BE2C (cell line): ENCODE measurements at regions not wholly inside any gene's neighbourhood (a gene's known extent, or its start where the extent isn't known, plus 50 kb on each side); places are given as distances from the start of the nearest gene placed in this dataset.

Source experiments
- DNase-seq: peaks from one replicate; pipeline ENCODE4 v3.0.0-alpha.2; 2020
- H3K27me3 ChIP-seq: fragments of 250-450 bp; sonication (Bioruptor Pico); 2 replicates; pipeline ENCODE4 v1.5.1; 2020; ENCODE audit warnings: mild to moderate bottlenecking
- H3K36me3 ChIP-seq: fragments of 250-450 bp; sonication (Bioruptor Pico); 2 replicates; pipeline ENCODE4 v1.5.1; 2020; ENCODE audit warnings: mild to moderate bottlenecking
- H3K4me1 ChIP-seq: fragments of 250-450 bp; sonication (Bioruptor Pico); 2 replicates; pipeline ENCODE4 v1.5.1; 2020
- H3K4me3 ChIP-seq: 2 replicates; pipeline ENCODE4 v1.5.1; 2011; ENCODE audit warnings: low read depth, low read length
- H3K9me3 ChIP-seq: fragments of 250-450 bp; sonication (Bioruptor Pico); 2 replicates; pipeline ENCODE4 v1.5.1; 2020
- CTCF ChIP-seq: IDR thresholded peaks from 2 replicates; pipeline ENCODE4 v1.5.1; 2012; ENCODE audit warnings: mild to moderate bottlenecking, low read depth, low read length

DNA sequence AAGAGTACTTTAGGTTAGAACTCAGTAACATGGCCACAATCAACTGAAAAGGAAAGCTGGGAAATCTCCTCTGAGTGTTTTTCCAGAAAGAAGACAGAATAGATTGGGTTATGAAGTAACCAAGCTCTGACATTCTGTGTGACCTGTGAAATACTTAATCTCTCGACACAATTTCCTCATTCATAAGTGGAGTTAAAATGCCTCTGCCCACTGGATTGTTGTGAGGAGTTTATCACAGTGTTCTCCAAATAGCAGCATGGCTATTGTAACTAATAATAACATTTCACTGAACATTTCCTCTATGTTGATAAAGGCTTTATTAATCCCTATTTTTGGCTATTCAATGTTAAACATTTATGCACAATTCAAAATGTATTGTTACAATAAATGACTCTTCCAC lies 311.0 kb downstream of the GABRB2 start:
- no peak for TF ChIP-seq CTCF
- no peak for DNase-seq
- Histone ChIP-seq H3K9me3 (no peaks in the 10 kb centered on the region), H3K27me3 (no peaks in the 10 kb centered on the region), H3K4me1 (no peaks in the 10 kb centered on the region), H3K4me3 (no peak overlapping the region), H3K36me3 (no peaks in the 10 kb centered on the region)

DNA sequence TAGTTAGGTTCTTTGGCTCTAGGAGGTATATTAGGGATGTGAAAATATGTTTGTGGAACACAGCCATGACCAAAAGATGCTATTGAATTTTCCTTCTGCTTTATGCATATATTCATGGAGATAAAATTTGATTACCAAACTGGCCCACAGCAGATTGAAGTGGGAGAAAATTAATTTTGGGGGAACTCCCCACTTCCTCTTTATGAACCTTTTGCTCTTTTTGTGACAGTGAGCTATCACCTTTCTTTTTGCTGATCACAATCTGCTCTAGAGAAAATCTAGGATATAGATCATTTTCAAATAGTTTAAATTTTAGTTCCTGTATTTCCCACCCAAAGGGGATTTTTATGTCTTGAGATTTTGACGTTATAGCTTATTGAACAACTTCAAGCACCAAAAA lies 313.0 kb downstream of the GABRB2 start:
- H3K4me1 ChIP-seq: no peaks in the 10 kb centered on the region
- no peak overlapping the region for H3K4me3 ChIP-seq
- no peak for TF ChIP-seq CTCF
- no peaks in the 10 kb centered on the region for H3K27me3 ChIP-seq
- no peak for DNase-seq
- no peaks in the 10 kb centered on the region for H3K9me3 ChIP-seq
- no peaks in the 10 kb centered on the region for H3K36me3 ChIP-seq

GRCh38 chr5:161230221-161230620 lies 316.3 kb downstream of the GABRB2 start:
- H3K9me3 ChIP-seq: no peaks in the 10 kb centered on the region
- H3K27me3 ChIP-seq: no peaks in the 10 kb centered on the region
- no peaks in the 10 kb centered on the region for H3K36me3 ChIP-seq
- no peaks in the 10 kb centered on the region for H3K4me1 ChIP-seq
- no peak for TF ChIP-seq CTCF
- H3K4me3 ChIP-seq: no peak overlapping the region
- DNase-seq: no peak

DNA sequence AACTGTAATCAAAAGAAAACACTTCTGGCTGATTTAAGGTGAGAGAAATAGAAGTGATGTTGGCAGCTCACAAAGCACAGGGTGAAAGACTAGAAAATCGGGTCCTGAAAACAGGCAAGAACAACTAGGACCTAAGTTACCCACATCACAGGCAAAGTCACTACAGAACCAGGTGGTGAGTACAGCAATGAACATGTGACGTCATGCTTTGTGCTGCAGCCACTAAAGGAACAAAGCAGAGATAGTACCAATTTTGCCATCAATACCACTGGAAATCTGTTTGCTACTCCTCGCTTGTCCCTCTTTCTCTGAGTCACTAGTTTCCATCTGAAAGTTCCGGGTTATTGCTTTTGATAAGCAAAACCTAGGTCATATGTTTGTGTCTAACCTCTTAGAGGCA lies 326.7 kb downstream of the GABRB2 start:
- Histone ChIP-seq H3K9me3 (no peaks in the 10 kb centered on the region), H3K4me3 (no peak overlapping the region), H3K27me3 (no peaks in the 10 kb centered on the region), H3K4me1 (no peaks in the 10 kb centered on the region), H3K36me3 (no peaks in the 10 kb centered on the region)
- no peak for TF ChIP-seq CTCF
- DNase-seq: no peak

DNA sequence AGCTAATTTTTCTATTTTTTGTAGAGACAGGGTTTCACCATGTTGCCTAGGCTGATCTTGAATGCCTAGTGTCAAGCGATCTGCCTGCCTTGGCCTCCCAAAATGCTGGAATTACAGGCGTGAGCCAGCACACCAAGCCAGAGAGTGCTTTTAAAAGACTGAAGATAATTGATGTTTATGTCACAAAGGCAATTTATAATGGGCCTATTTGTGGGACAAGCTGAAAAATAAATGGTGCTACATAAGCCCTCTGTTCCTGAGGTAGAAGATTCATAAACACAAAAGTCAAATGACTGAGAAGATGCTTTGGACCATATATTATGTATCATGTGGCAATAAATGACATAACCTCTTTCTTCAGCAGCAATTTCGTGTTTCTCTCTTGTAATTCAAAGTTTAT lies 329.6 kb downstream of the GABRB2 start:
- Histone ChIP-seq H3K9me3 (no peaks in the 10 kb centered on the region), H3K4me3 (no peak overlapping the region), H3K36me3 (no peaks in the 10 kb centered on the region), H3K27me3 (no peaks in the 10 kb centered on the region), H3K4me1 (no peaks in the 10 kb centered on the region)
- no peak for TF ChIP-seq CTCF
- DNase-seq: no peak

DNA sequence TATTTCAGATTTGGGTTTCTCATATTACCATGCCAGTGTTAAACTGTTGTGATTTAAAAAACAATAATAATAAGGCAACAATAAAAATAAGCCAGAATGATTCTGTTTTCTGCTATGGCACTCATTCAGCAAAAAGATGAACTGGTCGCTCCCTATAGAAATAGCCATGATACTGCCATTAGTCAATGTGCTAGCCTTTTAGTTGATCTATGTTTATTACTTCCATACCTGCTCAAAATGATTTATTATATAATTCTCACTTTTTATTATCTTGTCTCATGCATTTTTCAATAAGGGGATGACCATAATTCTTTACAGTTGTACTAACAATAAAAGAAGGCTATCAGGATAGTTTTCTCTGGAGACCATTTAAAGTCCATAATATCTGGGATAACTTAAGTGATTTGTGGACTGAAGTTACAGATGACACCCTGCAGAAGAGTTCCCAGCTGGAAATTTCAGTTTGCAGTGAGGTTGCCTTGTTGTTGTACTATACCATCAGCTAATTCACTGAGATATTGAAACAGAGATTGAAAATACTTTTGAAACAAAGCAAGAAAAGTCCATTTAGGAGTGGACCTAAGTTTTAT lies 334.3 kb downstream of the GABRB2 start:
- no peak for TF ChIP-seq CTCF

More for the DNA sequence above, 334.3 kb downstream of the GABRB2 start:
- no peaks in the 10 kb centered on the region; the same call in 1 of the 2 replicates for H3K9me3 ChIP-seq
- no peaks in the 10 kb centered on the region for H3K27me3 ChIP-seq
- no peaks in the 10 kb centered on the region for H3K36me3 ChIP-seq
- DNase-seq: no peak
- H3K4me1 ChIP-seq: no peaks in the 10 kb centered on the region
- no peak overlapping the region for H3K4me3 ChIP-seq
